ENCODE measurements at regions not wholly inside any gene's neighbourhood (a gene's known extent, or its start where the extent isn't known, plus 50 kb on each side); places are given as distances from the start of the nearest gene placed in this dataset.

DNA sequence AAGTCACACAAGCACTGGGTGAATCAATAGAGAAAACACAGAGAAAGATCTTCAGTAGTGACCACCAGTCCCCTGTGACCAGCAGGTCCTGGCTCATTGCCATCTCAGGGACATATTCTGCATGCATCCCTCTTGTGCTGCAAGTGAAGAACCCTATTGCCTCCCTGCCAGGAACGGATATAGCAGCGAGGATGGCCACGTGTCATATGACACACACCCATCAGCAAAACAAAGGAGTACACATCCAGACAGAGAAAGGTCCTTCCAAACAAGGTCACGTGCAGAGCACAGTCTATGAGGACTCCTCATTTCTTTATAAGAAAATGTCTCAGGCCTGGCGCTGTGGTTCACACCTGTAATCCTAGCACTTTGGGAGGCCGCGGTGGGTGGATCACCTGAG lies 638.4 kb downstream of the FLRT2 start:
- TF ChIP-seq, protein P1, sequence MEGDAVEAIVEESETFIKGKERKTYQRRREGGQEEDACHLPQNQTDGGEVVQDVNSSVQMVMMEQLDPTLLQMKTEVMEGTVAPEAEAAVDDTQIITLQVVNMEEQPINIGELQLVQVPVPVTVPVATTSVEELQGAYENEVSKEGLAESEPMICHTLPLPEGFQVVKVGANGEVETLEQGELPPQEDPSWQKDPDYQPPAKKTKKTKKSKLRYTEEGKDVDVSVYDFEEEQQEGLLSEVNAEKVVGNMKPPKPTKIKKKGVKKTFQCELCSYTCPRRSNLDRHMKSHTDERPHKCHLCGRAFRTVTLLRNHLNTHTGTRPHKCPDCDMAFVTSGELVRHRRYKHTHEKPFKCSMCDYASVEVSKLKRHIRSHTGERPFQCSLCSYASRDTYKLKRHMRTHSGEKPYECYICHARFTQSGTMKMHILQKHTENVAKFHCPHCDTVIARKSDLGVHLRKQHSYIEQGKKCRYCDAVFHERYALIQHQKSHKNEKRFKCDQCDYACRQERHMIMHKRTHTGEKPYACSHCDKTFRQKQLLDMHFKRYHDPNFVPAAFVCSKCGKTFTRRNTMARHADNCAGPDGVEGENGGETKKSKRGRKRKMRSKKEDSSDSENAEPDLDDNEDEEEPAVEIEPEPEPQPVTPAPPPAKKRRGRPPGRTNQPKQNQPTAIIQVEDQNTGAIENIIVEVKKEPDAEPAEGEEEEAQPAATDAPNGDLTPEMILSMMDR (IDR thresholded peaks at IDR 0.05; ENCODE audit: low read length) = no peak
- TF ChIP-seq EZH2 (optimal IDR thresholded peaks at IDR 0.05; ENCODE audit: low read depth, low read length) = no peak
